Liver (tissue), 8 donors: ENCODE measurements at regions not wholly inside any gene's neighbourhood (a gene's known extent, or its start where the extent isn't known, plus 50 kb on each side); places are given as distances from the start of the nearest gene placed in this dataset.

Source experiments
- DNase-seq: peaks from one replicate; pipeline ENCODE4 v3.0.0-alpha.2; 2017; ENCODE audit warnings: low spot score
- H3K27ac ChIP-seq, 2 donors: one replicate each; pipeline ENCODE4 v1.7.0; 2013; ENCODE audit warnings: inconsistent platforms in 2 of 2, low read length in 2 of 2, control low read depth in 1 of 2, low read depth in 1 of 2, mild to moderate bottlenecking in 1 of 2
- H3K27me3 ChIP-seq, 4 donors: one replicate each; pipeline versions ENCODE4 v1.6.1 to v1.7.0; 2013; ENCODE audit warnings: low read length in 3 of 4, inconsistent platforms in 1 of 4, mild to moderate bottlenecking in 1 of 4, moderate library complexity in 1 of 4; ENCODE audit not compliant: control insufficient read depth in 4 of 4, insufficient read depth in 4 of 4
- H3K36me3 ChIP-seq, 4 donors: one replicate each; pipeline versions ENCODE4 v1.6.1 to v1.7.0; 2013; ENCODE audit warnings: low read length in 3 of 4, mild to moderate bottlenecking in 3 of 4, low read depth in 1 of 4, moderate library complexity in 1 of 4; ENCODE audit not compliant: control insufficient read depth in 4 of 4, insufficient read depth in 3 of 4
- H3K4me1 ChIP-seq, 4 donors: one replicate each; pipeline versions ENCODE4 v1.6.1 to v1.7.0; 2013; ENCODE audit warnings: low read length in 3 of 4, mild to moderate bottlenecking in 3 of 4, moderate library complexity in 1 of 4; ENCODE audit not compliant: control insufficient read depth in 4 of 4, insufficient read depth in 4 of 4
- H3K4me3 ChIP-seq, 3 donors: one replicate each; pipeline versions ENCODE4 v1.6.1 to v1.7.0; 2013; ENCODE audit warnings: low read length in 3 of 3, control low read depth in 1 of 3, low read depth in 1 of 3, mild to moderate bottlenecking in 1 of 3
- H3K9ac ChIP-seq, 2 donors: one replicate each; pipeline ENCODE4 v1.7.0; 2013; ENCODE audit warnings: low read length in 2 of 2, mild to moderate bottlenecking in 2 of 2, moderate library complexity in 2 of 2, control low read depth in 1 of 2, low read depth in 1 of 2
- H3K9me3 ChIP-seq, 4 donors: one replicate each; pipeline versions ENCODE4 v1.6.1 to v1.7.0; 2013; ENCODE audit warnings: low read length in 3 of 4; ENCODE audit not compliant: control insufficient read depth in 4 of 4
- EGR1 ChIP-seq, 2 donors: IDR thresholded peaks; 2 replicates each; pipeline ENCODE4 v1.6.1; 2016 to 2018; ENCODE audit warnings: antibody characterized with exemption in 2 of 2, low read depth in 2 of 2
- FOXA1 ChIP-seq: IDR thresholded peaks from 2 replicates; pipeline ENCODE4 v1.6.1; 2016; ENCODE audit warnings: antibody characterized with exemption
- GABPA ChIP-seq, 2 donors: IDR thresholded peaks in 1 of 2; conservative IDR thresholded peaks in 1 of 2; 2 replicates each; pipeline ENCODE4 v1.6.1; 2016; ENCODE audit warnings: antibody characterized with exemption in 2 of 2, mild to moderate bottlenecking in 1 of 2, moderate library complexity in 1 of 2
- HNF4A ChIP-seq, 2 donors: conservative IDR thresholded peaks; 2 replicates each; pipeline ENCODE4 v1.6.1; 2016; ENCODE audit warnings: antibody characterized with exemption in 2 of 2, mild to moderate bottlenecking in 2 of 2
- HNF4G ChIP-seq: IDR thresholded peaks from 2 replicates; pipeline ENCODE4 v1.6.1; 2016; ENCODE audit warnings: antibody characterized with exemption
- JUND ChIP-seq, 2 donors: IDR thresholded peaks; 2 replicates each; pipeline ENCODE4 v1.6.1; 2016; ENCODE audit warnings: antibody characterized with exemption in 2 of 2
- NR2F2 ChIP-seq: IDR thresholded peaks from 2 replicates; pipeline ENCODE4 v1.6.1; 2016; ENCODE audit warnings: antibody characterized with exemption
- RXRA ChIP-seq, 2 donors: IDR thresholded peaks; 2 replicates each; pipeline ENCODE4 v1.6.1; 2017 to 2018; ENCODE audit warnings: antibody characterized with exemption in 2 of 2, mild to moderate bottlenecking in 1 of 2
- SP1 ChIP-seq: IDR thresholded peaks from 2 replicates; pipeline ENCODE4 v1.6.1; 2018; ENCODE audit warnings: antibody characterized with exemption, mild to moderate bottlenecking
- TAF1 ChIP-seq: conservative IDR thresholded peaks from 2 replicates; pipeline ENCODE4 v1.6.1; 2016; ENCODE audit warnings: antibody characterized with exemption, mild to moderate bottlenecking
- YY1 ChIP-seq: IDR thresholded peaks from 2 replicates; pipeline ENCODE4 v1.6.1; 2016; ENCODE audit warnings: antibody characterized with exemption, mild to moderate bottlenecking
- WGBS: extraction: QIAGEN DNeasy Blood & Tissue Kit; methylation state at CpG from one replicate; pipeline ENCODE4 v1.1.7; 2013; 5-methylcytosine and 5-hydroxymethylcytosine counted together
- TF ChIP-seq, protein P1 (sequence below): IDR thresholded peaks from 2 replicates; pipeline ENCODE4 v1.6.1; 2016; ENCODE audit warnings: antibody characterized with exemption
- TF ChIP-seq, protein P2 (sequence below): fragments of 150-350 bp; IDR thresholded peaks from 2 replicates; pipeline ENCODE4 v1.5.1; 2017; ENCODE audit warnings: improper control_type of control experiment, low read depth, low read length; ENCODE audit not compliant: missing input control
- TF ChIP-seq, protein P3 (sequence below): IDR thresholded peaks from 2 replicates; pipeline ENCODE4 v1.6.1; 2016; ENCODE audit warnings: antibody characterized with exemption
- TF ChIP-seq, protein P4 (sequence below): IDR thresholded peaks from 2 replicates; pipeline ENCODE4 v1.6.1; 2016; ENCODE audit warnings: antibody characterized with exemption
- TF ChIP-seq, protein P5 (sequence below): IDR thresholded peaks from 2 replicates; pipeline ENCODE4 v1.6.1; 2016; ENCODE audit warnings: antibody characterized with exemption, mild to moderate bottlenecking
- donor health status: healthy.
- donor health status: healthy.
- donor health status: healthy.
- donor health status: healthy.
- donor health status: healthy.

DNA sequence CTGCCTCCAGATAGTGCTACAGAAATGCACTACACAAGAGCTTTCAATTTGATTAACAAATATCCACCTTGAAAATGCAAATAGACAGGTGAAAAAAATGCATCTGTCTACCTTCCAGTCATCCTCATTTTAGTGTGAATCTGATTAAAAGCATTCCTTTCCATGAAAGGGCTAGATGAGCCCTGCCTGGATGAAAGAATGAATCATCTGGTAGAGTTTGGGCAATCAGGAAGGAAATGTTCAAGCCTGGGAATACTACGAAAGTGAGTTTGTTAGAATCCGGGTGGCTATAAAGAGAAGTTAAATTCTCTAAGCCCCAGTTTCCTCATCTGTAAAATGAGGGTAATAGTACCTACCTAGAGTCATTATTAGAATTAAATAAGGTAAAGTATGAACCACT is 142.6 kb downstream of the FAM114A2 start:
- Histone ChIP-seq H3K36me3 (no peaks in the 10 kb centered on the region), H3K27ac (no peak overlapping the region), H3K9me3 (no peaks in the 10 kb centered on the region), H3K9ac (no peak overlapping the region), H3K4me1 (no peaks in the 10 kb centered on the region), H3K27me3 (no peaks in the 10 kb centered on the region), H3K4me3 (no peak overlapping the region)
- TF ChIP-seq HNF4A (conservative IDR thresholded peaks at IDR 0.05) (no peak), GABPA (IDR thresholded peaks at IDR 0.05 in 1 of 2, conservative IDR thresholded peaks at IDR 0.05 in 1 of 2) (no peak), YY1 (no peak), EGR1 (IDR thresholded peaks at IDR 0.05; ENCODE audit: low read depth in 2 of 2) (no peak), NR2F2 (no peak), TAF1 (no peak), RXRA (IDR thresholded peaks at IDR 0.05) (no peak), SP1 (no peak), HNF4G (no peak), FOXA1 (no peak)
- TF ChIP-seq, protein P1, sequence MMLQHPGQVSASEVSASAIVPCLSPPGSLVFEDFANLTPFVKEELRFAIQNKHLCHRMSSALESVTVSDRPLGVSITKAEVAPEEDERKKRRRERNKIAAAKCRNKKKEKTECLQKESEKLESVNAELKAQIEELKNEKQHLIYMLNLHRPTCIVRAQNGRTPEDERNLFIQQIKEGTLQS: no peak
- TF ChIP-seq, protein P2, sequence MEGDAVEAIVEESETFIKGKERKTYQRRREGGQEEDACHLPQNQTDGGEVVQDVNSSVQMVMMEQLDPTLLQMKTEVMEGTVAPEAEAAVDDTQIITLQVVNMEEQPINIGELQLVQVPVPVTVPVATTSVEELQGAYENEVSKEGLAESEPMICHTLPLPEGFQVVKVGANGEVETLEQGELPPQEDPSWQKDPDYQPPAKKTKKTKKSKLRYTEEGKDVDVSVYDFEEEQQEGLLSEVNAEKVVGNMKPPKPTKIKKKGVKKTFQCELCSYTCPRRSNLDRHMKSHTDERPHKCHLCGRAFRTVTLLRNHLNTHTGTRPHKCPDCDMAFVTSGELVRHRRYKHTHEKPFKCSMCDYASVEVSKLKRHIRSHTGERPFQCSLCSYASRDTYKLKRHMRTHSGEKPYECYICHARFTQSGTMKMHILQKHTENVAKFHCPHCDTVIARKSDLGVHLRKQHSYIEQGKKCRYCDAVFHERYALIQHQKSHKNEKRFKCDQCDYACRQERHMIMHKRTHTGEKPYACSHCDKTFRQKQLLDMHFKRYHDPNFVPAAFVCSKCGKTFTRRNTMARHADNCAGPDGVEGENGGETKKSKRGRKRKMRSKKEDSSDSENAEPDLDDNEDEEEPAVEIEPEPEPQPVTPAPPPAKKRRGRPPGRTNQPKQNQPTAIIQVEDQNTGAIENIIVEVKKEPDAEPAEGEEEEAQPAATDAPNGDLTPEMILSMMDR: no peak
- TF ChIP-seq, protein P3, sequence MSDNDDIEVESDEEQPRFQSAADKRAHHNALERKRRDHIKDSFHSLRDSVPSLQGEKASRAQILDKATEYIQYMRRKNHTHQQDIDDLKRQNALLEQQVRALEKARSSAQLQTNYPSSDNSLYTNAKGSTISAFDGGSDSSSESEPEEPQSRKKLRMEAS: no peak
- TF ChIP-seq, protein P4, sequence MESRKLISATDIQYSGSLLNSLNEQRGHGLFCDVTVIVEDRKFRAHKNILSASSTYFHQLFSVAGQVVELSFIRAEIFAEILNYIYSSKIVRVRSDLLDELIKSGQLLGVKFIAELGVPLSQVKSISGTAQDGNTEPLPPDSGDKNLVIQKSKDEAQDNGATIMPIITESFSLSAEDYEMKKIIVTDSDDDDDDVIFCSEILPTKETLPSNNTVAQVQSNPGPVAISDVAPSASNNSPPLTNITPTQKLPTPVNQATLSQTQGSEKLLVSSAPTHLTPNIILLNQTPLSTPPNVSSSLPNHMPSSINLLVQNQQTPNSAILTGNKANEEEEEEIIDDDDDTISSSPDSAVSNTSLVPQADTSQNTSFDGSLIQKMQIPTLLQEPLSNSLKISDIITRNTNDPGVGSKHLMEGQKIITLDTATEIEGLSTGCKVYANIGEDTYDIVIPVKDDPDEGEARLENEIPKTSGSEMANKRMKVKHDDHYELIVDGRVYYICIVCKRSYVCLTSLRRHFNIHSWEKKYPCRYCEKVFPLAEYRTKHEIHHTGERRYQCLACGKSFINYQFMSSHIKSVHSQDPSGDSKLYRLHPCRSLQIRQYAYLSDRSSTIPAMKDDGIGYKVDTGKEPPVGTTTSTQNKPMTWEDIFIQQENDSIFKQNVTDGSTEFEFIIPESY: no peak
- TF ChIP-seq, protein P5, sequence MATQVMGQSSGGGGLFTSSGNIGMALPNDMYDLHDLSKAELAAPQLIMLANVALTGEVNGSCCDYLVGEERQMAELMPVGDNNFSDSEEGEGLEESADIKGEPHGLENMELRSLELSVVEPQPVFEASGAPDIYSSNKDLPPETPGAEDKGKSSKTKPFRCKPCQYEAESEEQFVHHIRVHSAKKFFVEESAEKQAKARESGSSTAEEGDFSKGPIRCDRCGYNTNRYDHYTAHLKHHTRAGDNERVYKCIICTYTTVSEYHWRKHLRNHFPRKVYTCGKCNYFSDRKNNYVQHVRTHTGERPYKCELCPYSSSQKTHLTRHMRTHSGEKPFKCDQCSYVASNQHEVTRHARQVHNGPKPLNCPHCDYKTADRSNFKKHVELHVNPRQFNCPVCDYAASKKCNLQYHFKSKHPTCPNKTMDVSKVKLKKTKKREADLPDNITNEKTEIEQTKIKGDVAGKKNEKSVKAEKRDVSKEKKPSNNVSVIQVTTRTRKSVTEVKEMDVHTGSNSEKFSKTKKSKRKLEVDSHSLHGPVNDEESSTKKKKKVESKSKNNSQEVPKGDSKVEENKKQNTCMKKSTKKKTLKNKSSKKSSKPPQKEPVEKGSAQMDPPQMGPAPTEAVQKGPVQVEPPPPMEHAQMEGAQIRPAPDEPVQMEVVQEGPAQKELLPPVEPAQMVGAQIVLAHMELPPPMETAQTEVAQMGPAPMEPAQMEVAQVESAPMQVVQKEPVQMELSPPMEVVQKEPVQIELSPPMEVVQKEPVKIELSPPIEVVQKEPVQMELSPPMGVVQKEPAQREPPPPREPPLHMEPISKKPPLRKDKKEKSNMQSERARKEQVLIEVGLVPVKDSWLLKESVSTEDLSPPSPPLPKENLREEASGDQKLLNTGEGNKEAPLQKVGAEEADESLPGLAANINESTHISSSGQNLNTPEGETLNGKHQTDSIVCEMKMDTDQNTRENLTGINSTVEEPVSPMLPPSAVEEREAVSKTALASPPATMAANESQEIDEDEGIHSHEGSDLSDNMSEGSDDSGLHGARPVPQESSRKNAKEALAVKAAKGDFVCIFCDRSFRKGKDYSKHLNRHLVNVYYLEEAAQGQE: no peak
- no peak for DNase-seq
- WGBS: 64% methylated on average over 2 of the region's 2 CpGs

DNA sequence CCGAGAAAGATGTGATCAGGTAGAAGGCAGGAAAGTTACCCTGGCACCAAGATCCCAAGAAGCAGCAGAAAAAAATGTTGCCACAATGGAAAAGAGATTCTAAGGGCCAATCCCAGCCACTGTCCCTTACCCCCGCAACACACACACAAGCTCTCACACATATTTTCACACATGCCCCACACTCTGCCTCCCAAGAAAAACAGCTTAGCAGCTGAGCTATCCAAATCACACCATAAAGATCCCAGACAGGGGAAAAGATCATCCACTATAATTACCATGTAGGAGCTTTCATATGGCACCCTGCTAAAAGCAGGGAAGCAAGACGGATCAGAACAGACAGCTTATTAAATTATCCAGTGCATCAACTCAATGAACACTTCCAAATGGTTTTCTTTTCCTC is 143.4 kb downstream of the FAM114A2 start:
- Histone ChIP-seq H3K27ac (no peak overlapping the region), H3K27me3 (no peaks in the 10 kb centered on the region), H3K4me3 (no peak overlapping the region), H3K36me3 (no peaks in the 10 kb centered on the region), H3K4me1 (no peaks in the 10 kb centered on the region), H3K9me3 (no peaks in the 10 kb centered on the region), H3K9ac (no peak overlapping the region)
- no peak for TF ChIP-seq JUND (IDR thresholded peaks at IDR 0.05)
- TF ChIP-seq, protein P4: no peak
- TF ChIP-seq EGR1 (IDR thresholded peaks at IDR 0.05; ENCODE audit: low read depth in 2 of 2): no peak
- TF ChIP-seq, protein P2: no peak
- no peak for TF ChIP-seq SP1
- no peak for TF ChIP-seq HNF4G
- DNase-seq: no peak
- WGBS: 79% methylated on average over 3 of the region's 3 CpGs
